WERI-Rb-1 (cell line): ENCODE measurements at regions not wholly inside any gene's neighbourhood (a gene's known extent, or its start where the extent isn't known, plus 50 kb on each side); places are given as distances from the start of the nearest gene placed in this dataset.

ENCODE experiments used
- DNase-seq: peaks from one replicate; pipeline ENCODE4 v3.0.0-alpha.2; 2020
- H3K27ac ChIP-seq: fragments of 250-450 bp; sonication (Bioruptor Pico); 2 replicates; pipeline ENCODE4 v1.5.1; 2020; ENCODE audit warnings: mild to moderate bottlenecking, moderate library complexity
- H3K27me3 ChIP-seq: fragments of 250-450 bp; sonication (Bioruptor Pico); 2 replicates; pipeline ENCODE4 v1.5.1; 2021; ENCODE audit warnings: mild to moderate bottlenecking, low read depth, moderate library complexity; ENCODE audit not compliant: insufficient read depth, severe bottlenecking
- H3K36me3 ChIP-seq: fragments of 250-450 bp; sonication (Bioruptor Pico); 2 replicates; pipeline ENCODE4 v1.5.1; 2020; ENCODE audit warnings: mild to moderate bottlenecking, moderate library complexity
- H3K4me3 ChIP-seq: 2 replicates; pipeline ENCODE4 v1.5.1; 2011; ENCODE audit warnings: low read depth, mild to moderate bottlenecking, control low read depth, low read length
- H3K9me3 ChIP-seq: fragments of 250-450 bp; sonication (Bioruptor Pico); 2 replicates; pipeline ENCODE4 v1.5.1; 2021; ENCODE audit warnings: mild to moderate bottlenecking, moderate library complexity; ENCODE audit not compliant: severe bottlenecking
- TF ChIP-seq, protein P1 (sequence below): IDR thresholded peaks from 2 replicates; pipeline ENCODE4 v1.5.1; 2011; ENCODE audit warnings: low read depth, mild to moderate bottlenecking, control low read depth, inconsistent platforms, low read length

- H3K36me3 ChIP-seq: no peaks in the 10 kb centered on the region
- peaks cover 6% of the 10 kb centered on the region for H3K9me3 ChIP-seq
- DNase-seq: no peak
- no peak overlapping the region for H3K4me3 ChIP-seq
- TF ChIP-seq, protein P1, sequence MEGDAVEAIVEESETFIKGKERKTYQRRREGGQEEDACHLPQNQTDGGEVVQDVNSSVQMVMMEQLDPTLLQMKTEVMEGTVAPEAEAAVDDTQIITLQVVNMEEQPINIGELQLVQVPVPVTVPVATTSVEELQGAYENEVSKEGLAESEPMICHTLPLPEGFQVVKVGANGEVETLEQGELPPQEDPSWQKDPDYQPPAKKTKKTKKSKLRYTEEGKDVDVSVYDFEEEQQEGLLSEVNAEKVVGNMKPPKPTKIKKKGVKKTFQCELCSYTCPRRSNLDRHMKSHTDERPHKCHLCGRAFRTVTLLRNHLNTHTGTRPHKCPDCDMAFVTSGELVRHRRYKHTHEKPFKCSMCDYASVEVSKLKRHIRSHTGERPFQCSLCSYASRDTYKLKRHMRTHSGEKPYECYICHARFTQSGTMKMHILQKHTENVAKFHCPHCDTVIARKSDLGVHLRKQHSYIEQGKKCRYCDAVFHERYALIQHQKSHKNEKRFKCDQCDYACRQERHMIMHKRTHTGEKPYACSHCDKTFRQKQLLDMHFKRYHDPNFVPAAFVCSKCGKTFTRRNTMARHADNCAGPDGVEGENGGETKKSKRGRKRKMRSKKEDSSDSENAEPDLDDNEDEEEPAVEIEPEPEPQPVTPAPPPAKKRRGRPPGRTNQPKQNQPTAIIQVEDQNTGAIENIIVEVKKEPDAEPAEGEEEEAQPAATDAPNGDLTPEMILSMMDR: no peak
- no peak overlapping the region for H3K27ac ChIP-seq
- no peaks in the 10 kb centered on the region for H3K27me3 ChIP-seq
Measured at GRCh38 chr4:23463071-23463470, 426.8 kb downstream of the PPARGC1A start.

DNA sequence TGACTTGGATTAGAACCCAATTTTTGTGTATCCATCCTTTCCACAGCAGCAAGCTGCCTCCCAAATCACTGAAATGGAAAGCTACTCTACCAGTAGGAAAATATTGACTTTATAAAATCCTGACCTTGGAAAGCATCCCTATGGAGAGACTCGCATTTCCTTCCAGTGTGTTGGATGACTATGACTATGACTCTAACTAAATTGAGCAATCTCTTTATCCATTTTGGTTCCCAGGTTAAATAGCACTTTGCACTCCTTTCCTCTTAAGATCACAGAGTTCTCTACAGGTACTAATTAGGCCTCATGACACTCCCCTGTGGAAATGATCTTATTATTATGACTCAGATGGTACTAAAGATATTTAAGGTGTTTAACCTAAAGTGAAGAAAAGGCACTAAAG lies 431.8 kb downstream of the PPARGC1A start:
- Histone ChIP-seq H3K36me3 (no peaks in the 10 kb centered on the region), H3K4me3 (no peak overlapping the region), H3K27me3 (no peaks in the 10 kb centered on the region), H3K9me3 (no peaks in the 10 kb centered on the region), H3K27ac (no peak overlapping the region)
- DNase-seq: no peak
- TF ChIP-seq, protein P1: no peak

DNA sequence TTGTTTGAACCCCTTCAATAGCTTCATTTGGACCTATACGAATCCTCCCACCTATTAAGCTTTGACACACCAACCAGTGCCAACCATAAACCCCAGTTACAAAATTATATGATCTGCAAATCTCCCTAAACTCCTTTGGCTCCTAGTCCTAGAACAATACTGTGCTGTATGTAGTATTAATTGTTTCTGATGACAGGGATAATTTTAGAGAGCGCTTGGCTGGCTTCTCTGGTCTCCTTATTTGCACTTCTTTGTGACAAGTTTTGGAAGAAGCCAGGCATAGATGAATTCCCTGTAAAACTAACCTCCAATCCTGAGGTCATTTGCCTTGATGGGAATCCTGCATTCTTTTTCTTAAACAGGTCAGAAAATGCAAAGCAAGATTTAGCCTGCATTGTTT lies 433.0 kb downstream of the PPARGC1A start:
- Histone ChIP-seq H3K27me3 (no peaks in the 10 kb centered on the region), H3K4me3 (no peak overlapping the region), H3K27ac (no peak overlapping the region), H3K9me3 (no peaks in the 10 kb centered on the region), H3K36me3 (no peaks in the 10 kb centered on the region)
- TF ChIP-seq, protein P1: no peak
- DNase-seq: no peak

DNA sequence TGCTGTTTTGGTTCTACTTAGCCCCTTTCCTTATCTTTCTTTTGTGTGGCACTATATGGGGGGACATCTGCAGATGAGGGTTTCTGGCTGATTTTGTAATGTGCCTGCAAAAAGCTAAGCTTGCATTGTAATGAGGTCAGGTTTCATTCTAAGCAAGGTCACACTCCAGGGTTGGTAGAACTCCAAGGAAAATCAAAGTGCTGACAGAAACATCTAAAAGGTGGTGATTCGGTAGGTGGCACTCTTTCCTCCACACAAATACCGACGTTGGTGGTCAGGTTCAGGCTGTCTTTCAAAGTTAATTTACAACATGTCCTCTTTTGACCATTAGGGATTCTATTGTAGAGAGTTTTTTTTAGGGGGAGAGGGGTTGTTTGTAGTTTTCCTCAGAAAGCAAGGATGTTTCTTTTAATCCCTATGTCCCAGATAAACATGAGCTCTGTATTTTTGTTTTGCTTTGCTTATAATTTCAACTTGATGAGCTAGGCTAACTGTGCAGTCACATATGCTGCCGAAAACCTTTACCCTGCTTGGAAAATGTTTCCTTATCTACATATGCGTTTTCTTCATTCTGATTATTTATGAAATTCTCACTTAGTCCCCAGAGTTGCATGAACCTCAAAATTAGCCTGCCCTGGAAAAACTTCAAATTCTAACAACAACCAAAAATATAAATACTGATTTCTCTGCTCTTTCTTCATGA lies 434.2 kb downstream of the PPARGC1A start:
- peak; percentile 38 for DNase-seq
- Histone ChIP-seq H3K36me3 (no peaks in the 10 kb centered on the region), H3K27ac (no peak overlapping the region), H3K27me3 (no peaks in the 10 kb centered on the region), H3K9me3 (no peaks in the 10 kb centered on the region), H3K4me3 (no peak overlapping the region)
- TF ChIP-seq, protein P1: peak; percentile 64; the same call in 1 of the 2 replicates

GRCh38 chr4:23441530-23442069 lies 448.2 kb downstream of the PPARGC1A start:
- no peak for DNase-seq
- Histone ChIP-seq H3K9me3 (no peaks in the 10 kb centered on the region), H3K27me3 (no peaks in the 10 kb centered on the region), H3K4me3 (no peak overlapping the region), H3K36me3 (no peaks in the 10 kb centered on the region), H3K27ac (no peak overlapping the region)
- TF ChIP-seq, protein P1: no peak

GRCh38 chr4:23438764-23439163 lies 451.1 kb downstream of the PPARGC1A start:
- Histone ChIP-seq H3K27me3 (no peaks in the 10 kb centered on the region), H3K27ac (no peak overlapping the region), H3K4me3 (no peak overlapping the region), H3K36me3 (no peaks in the 10 kb centered on the region), H3K9me3 (no peaks in the 10 kb centered on the region)
- TF ChIP-seq, protein P1: no peak
- DNase-seq: no peak
